GM12891 (cell line): ENCODE measurements at regions not wholly inside any gene's neighbourhood (a gene's known extent, or its start where the extent isn't known, plus 50 kb on each side); places are given as distances from the start of the nearest gene placed in this dataset.

Experiments used
- DNase-seq: peaks from one replicate; pipeline ENCODE4 v3.0.0; 2011; ENCODE audit warnings: low spot score; ENCODE audit not compliant: insufficient read length
- FAIRE-seq: peaks from 2 replicates; lab custom pipeline; 2011; peaks lifted over from hg19 to GRCh38; lab: Jason Lieb, UNC
- PAX5 ChIP-seq: IDR thresholded peaks from 2 replicates; pipeline ENCODE4 v1.6.1; 2011; ENCODE audit warnings: low read length, moderate library complexity, mild to moderate bottlenecking; ENCODE audit not compliant: insufficient read depth, severe bottlenecking
- POLR2A ChIP-seq: IDR thresholded peaks from 2 replicates; pipeline ENCODE4 v1.6.1; 2011; ENCODE audit warnings: low read depth, low read length, control low read depth
- POLR2AphosphoS5 ChIP-seq: IDR thresholded peaks from 2 replicates; pipeline ENCODE4 v1.6.1; 2011; ENCODE audit warnings: low read depth, low read length, control low read depth
- POU2F2 ChIP-seq: IDR thresholded peaks from 2 replicates; pipeline ENCODE4 v1.6.1; 2011; ENCODE audit warnings: low read depth, mild to moderate bottlenecking, control low read depth, low read length, moderate library complexity
- SPI1 ChIP-seq: IDR thresholded peaks from 2 replicates; pipeline ENCODE4 v1.6.1; 2011; ENCODE audit warnings: low read depth, low read length, control low read depth
- TAF1 ChIP-seq: IDR thresholded peaks from 2 replicates; pipeline ENCODE4 v1.6.1; 2011; ENCODE audit warnings: low read depth, low read length, control low read depth

DNA sequence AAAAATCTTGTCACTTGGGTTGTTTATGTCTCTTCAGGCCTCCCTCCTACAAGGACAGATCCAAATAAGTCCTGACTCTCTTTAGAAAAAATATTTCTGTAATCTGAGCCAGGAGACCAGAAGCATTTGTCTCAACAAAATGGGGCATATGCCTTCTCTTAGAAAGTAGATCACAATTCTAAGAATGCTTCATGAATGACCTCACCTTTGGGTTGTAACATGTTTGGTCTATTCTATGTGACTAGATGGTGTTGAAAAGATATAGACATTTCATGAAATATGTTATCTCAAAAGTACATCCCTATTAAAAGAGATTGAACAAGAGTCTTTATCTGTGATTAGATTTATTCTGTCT lies 159.0 kb upstream of the SETBP1 start:
- TF ChIP-seq TAF1 (no peak), POLR2AphosphoS5 (no peak), POU2F2 (no peak), PAX5 (no peak), SPI1 (no peak), POLR2A (no peak)
- FAIRE-seq (no peak), DNase-seq (no peak)

DNA sequence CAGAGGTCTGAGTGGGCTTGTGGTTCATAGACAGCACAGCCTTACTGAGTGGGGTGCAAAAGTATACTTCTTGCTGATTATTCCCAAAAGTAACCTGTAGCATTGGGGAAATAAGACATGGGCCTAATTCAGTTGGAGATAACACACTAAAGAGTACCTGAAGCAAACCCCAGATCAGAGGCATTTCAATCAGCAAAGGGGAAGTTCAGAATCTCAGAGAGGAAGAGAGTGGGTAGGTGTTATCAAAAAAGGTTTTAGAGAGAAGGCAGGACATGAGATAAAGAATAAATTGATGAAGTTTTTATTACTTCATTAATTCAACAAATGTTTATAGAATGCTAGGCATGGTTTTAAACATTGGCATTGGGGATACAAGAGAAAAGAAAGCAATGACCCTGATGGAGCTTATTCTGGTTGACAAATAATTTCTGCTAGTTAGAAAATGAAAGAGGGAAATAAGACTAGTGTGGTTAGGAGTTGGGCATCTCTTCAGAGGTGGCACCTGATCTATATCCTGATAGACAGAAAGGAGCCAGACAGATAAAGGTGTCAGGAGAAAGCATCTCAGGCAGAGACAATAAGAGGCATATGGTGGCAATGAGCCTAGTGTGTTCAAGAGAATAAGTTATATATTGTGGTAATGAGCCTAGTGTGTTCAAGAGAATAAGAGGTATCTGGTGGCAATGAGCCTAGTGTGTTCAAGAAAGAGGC lies 153.8 kb upstream of the SETBP1 start:
- FAIRE-seq = no peak
- no peak for DNase-seq
- TF ChIP-seq TAF1 (no peak), POLR2AphosphoS5 (no peak), PAX5 (no peak), SPI1 (no peak), POLR2A (no peak), POU2F2 (no peak)

DNA sequence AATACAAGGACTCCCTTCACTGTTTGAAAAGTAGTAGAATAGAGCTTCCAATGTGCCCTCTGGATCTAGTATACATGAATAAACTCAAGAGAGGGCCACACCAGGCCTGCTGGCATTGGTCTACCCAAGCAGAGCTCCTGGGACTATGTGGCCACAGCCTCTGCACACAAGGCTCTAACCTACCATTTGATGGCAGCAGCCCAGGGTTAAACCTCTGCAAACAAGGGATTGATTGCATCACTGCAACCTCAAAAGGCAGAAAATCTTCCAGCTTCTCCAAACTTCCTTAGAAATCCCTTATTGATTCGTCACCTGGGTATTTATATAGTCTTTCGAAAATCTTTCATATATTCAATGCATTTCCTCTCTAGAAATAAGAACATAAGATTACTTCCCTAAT lies 147.6 kb upstream of the SETBP1 start:
- FAIRE-seq (no peak), DNase-seq (no peak)
- TF ChIP-seq POLR2AphosphoS5 = no peak
- no peak for TF ChIP-seq POLR2A
- TF ChIP-seq PAX5 = no peak
- TF ChIP-seq POU2F2 = no peak
- no peak for TF ChIP-seq SPI1
- no peak for TF ChIP-seq TAF1

DNA sequence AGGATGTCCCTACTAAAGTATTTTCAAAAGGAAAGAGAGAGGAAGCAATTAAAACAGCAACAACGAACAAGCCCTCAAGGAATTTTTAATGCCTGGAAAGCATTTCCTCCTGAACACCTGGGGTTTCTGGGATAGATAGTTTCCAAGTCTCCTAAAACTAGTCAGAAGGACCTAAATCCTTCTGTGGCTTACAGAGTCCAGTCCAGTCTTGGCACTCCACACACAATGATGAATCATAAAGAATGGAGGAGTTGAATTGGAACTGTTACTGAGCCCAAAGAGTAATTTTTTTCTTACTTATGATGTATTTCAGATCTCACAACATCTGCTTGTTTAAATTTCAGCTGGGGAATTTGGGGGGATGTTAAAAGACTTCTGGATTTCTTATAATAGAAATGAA lies 144.6 kb upstream of the SETBP1 start:
- TF ChIP-seq POLR2A = no peak
- no peak for TF ChIP-seq POU2F2
- TF ChIP-seq PAX5 = no peak
- no peak for TF ChIP-seq POLR2AphosphoS5
- no peak for TF ChIP-seq SPI1
- no peak for TF ChIP-seq TAF1
- no peak for DNase-seq
- no peak for FAIRE-seq

DNA sequence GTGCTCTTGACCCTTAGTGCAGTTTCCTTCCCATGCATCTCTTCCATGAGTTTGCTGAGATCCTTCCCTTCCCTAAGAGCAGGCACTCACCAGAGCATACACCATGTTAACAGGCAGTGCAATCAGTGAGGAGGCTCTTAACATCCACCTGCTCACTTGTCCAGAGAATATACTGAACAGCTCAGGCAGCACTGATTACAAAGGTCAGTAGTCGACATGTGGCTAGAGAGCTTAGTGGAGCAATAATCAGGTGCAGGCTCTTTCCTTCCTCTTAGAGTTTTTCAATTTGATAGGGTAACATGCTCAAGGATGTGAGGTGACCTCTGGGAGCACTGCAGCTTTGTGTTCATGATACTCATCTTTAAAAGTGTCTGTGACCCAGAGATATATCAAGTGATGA lies 144.1 kb upstream of the SETBP1 start:
- DNase-seq (no peak), FAIRE-seq (no peak)
- TF ChIP-seq POLR2AphosphoS5 (no peak), SPI1 (no peak), PAX5 (no peak), TAF1 (no peak), POU2F2 (no peak), POLR2A (no peak)

DNA sequence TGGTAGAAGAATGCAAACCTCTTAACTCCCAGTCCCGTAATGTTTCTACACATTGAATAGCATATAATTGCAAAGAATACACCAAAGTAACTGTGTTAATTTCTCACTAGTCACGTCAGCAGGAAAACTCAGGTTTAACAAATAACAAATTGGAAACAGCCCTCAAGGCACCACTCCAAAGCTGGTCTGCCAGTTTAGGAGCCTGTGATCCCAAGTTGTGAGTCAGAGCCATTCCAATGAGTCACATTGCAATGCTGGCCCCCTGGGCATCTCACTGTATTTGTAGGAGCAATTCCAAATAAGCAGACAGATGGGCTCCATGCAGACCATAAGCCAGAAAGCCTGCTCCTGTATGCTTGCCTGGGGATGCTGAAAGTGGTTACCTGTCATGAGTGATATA lies 143.2 kb upstream of the SETBP1 start:
- no peak for FAIRE-seq
- no peak for TF ChIP-seq SPI1
- TF ChIP-seq POLR2AphosphoS5 = no peak
- TF ChIP-seq TAF1 = no peak
- no peak for DNase-seq

DNA sequence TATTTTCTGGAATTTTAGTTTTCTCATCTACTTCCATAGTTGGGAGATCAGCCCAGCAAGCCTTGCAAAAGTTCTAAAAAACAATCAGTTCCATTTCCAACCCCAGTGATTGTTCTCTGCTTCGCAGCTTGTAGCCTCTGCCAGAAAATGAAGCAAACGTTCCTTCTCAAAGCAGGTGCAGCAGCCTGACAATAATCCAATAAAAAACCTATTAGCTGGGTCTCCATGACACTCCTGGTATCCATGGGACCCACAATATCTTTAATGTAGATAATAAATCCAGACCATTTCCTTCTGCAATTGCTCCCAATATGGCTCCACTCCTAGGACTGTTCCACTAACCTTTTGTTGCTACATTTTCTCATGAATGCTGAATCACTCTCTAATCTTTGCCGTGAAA lies 140.8 kb upstream of the SETBP1 start:
- DNase-seq (no peak), FAIRE-seq (no peak)

DNA sequence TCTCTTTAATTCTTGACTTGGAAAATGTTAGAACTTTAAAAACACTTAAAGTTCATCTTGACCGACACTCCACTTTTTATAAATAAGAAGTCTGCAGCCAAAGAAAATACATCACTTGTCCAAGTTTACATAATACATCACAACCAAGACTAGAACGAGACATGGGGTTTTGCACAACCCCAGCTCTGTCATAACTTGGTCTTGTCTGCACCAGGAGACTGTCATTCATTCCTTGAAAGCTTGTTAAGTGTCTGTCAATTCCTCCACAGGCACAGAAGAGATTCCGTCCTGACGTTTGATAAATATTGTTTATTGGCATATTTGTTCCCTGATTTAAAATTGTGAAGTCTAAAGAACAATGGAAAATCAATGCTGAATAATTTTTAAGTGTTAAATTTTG lies 139.5 kb upstream of the SETBP1 start:
- FAIRE-seq (no peak), DNase-seq (no peak)
- no peak for TF ChIP-seq POLR2AphosphoS5
- TF ChIP-seq TAF1 = no peak
- TF ChIP-seq PAX5 = no peak
- no peak for TF ChIP-seq POU2F2
- no peak for TF ChIP-seq SPI1
- TF ChIP-seq POLR2A = no peak

More for the DNA sequence above, 140.8 kb upstream of the SETBP1 start:
- TF ChIP-seq TAF1 = no peak
- no peak for TF ChIP-seq SPI1
- no peak for TF ChIP-seq POLR2AphosphoS5
- no peak for TF ChIP-seq POU2F2
- TF ChIP-seq POLR2A = no peak
- TF ChIP-seq PAX5 = no peak

DNA sequence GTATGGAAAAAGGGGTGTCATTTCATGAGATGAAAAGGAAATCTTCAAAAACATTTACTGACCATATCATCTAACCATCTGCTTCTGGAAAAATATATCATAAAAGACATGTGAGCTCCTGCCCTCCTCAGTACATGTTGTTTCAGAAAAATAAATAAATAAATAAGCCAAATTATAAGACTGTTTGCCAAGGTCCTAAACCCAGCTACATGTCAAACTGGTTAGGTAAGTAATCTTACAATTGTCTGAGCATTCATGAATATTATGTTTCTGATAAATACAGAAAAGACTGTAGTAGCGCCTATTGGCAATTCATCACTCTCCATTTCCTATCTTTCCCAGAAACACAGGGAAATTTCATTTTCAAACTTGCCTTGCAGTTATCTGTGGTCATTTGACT lies 138.9 kb upstream of the SETBP1 start:
- TF ChIP-seq POLR2AphosphoS5 (no peak), POLR2A (no peak), TAF1 (no peak), POU2F2 (no peak), SPI1 (no peak), PAX5 (no peak)
- no peak for DNase-seq
- no peak for FAIRE-seq

DNA sequence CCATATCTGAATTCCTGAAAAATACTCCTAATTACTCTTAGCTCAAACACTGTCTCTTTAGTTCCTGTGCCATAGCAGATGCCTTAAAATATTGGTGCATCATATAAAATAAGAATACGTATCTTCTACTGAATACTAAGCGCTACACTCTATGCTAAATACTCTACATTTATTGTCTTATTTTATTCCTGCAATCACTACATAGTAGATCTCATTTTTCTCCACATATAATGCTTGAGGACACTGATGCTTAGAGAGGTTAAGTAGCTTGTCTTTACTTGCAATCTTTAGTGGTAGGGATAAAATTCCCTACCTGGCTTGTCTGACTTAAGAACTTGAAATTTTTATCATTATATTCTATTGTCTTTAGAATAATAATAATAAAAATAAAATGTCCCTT lies 137.3 kb upstream of the SETBP1 start:
- TF ChIP-seq SPI1 (no peak), POLR2AphosphoS5 (no peak)
- DNase-seq (no peak), FAIRE-seq (no peak)
